ENCODE measurements at regions not wholly inside any gene's neighbourhood (a gene's known extent, or its start where the extent isn't known, plus 50 kb on each side); places are given as distances from the start of the nearest gene placed in this dataset.
"Not testable (repeated sequence)": the region's sequence is repeated elsewhere in the genome, so short reads cannot be mapped to it uniquely, and the experiment has no call there.

GRCh38 chr12:86647800-86648199, 391.6 kb upstream of the MGAT4C start:
- no peak for DNase-seq

GRCh38 chr12:86634456-86635410, 378.5 kb upstream of the MGAT4C start:
- no peak for DNase-seq

- DNase-seq, result no peak
These were observed 370.8 kb upstream of the MGAT4C start for GRCh38 chr12:86627001-86627400.

GRCh38 chr12:86623267-86623666, 367.1 kb upstream of the MGAT4C start:
- no peak for DNase-seq

- DNase-seq, result no peak
These were observed 365.8 kb upstream of the MGAT4C start for GRCh38 chr12:86621957-86622356.

GRCh38 chr12:86613311-86613710, 357.1 kb upstream of the MGAT4C start:
- peak; percentile 6 for DNase-seq

- DNase-seq, result no peak
These were observed 352.4 kb upstream of the MGAT4C start for GRCh38 chr12:86608638-86609037.

GRCh38 chr12:86601550-86602308, 345.5 kb upstream of the MGAT4C start:
- DNase-seq, result no peak

- DNase-seq, result no peak
These were observed 344.6 kb upstream of the MGAT4C start for GRCh38 chr12:86600664-86601231.

- no peak for DNase-seq
These were observed 341.2 kb upstream of the MGAT4C start for GRCh38 chr12:86597431-86597830.

- no peak for DNase-seq
These were observed 334.1 kb upstream of the MGAT4C start for GRCh38 chr12:86590296-86590695.

GRCh38 chr12:86574143-86574542, 318.0 kb upstream of the MGAT4C start:
- no peak for DNase-seq

GRCh38 chr12:86572455-86572854, 316.3 kb upstream of the MGAT4C start:
- no peak for DNase-seq

- DNase-seq, result no peak
These were observed 308.8 kb upstream of the MGAT4C start for GRCh38 chr12:86565038-86565437.

GRCh38 chr12:86555491-86555890, 299.3 kb upstream of the MGAT4C start:
- not testable (repeated sequence) for DNase-seq

GRCh38 chr12:86551146-86551571, 295.0 kb upstream of the MGAT4C start:
- no peak for DNase-seq

GRCh38 chr12:86550218-86551145, 294.3 kb upstream of the MGAT4C start:
- no peak for DNase-seq

- no peak for DNase-seq
These were observed 287.5 kb upstream of the MGAT4C start for GRCh38 chr12:86543716-86544115.

GRCh38 chr12:86530996-86531655, 274.9 kb upstream of the MGAT4C start:
- no peak for DNase-seq

GRCh38 chr12:86526060-86526595, 269.9 kb upstream of the MGAT4C start:
- no peak for DNase-seq

- no peak for DNase-seq
These were observed 267.7 kb upstream of the MGAT4C start for GRCh38 chr12:86523844-86524243.

- DNase-seq, result no peak
These were observed 265.7 kb upstream of the MGAT4C start for GRCh38 chr12:86521870-86522269.

Measured in NCI-H1436 (cell line).